K562 (cell line): ENCODE measurements at regions not wholly inside any gene's neighbourhood (a gene's known extent, or its start where the extent isn't known, plus 50 kb on each side); places are given as distances from the start of the nearest gene placed in this dataset.

Experiments
- BRCA1 ChIP-seq, 2 experiments: fragments of 450-650 bp in 1 of 2; sonication (generic) in 1 of 2; formaldehyde crosslinking in 1 of 2; IDR thresholded peaks; 2 replicates each; pipeline versions ENCODE4 v1.5.0 to v1.6.1; 2017 to 2020; ENCODE audit warnings: mild to moderate bottlenecking in 1 of 2, missing genetic modification reagents in 1 of 2
- CSDE1 ChIP-seq, 2 experiments: fragments of 450-650 bp; IDR thresholded peaks; 2 replicates each; pipeline ENCODE4 v1.6.1; 2016; ENCODE audit warnings: mild to moderate bottlenecking in 1 of 2
- HNRNPLL ChIP-seq: fragments of 200-400 bp; formaldehyde crosslinking; IDR thresholded peaks from 2 replicates; pipeline ENCODE4 v1.6.1; 2017; ENCODE audit warnings: low read length, low read depth, mild to moderate bottlenecking; ENCODE audit not compliant: poor library complexity, severe bottlenecking
- HSF4 ChIP-seq: fragments of 250-450 bp; sonication (Bioruptor Pico); IDR thresholded peaks from 2 replicates; pipeline ENCODE4 v2.1.2; 2022; ENCODE audit warnings: mild to moderate bottlenecking, moderate library complexity, borderline replicate concordance
- KLF1 ChIP-seq: fragments of 450-650 bp; IDR thresholded peaks from 2 replicates; pipeline ENCODE4 v1.6.1; 2016; ENCODE audit warnings: missing genetic modification characterization, missing compliant biosample characterization
- NCOR1 ChIP-seq: fragments of 450-650 bp; IDR thresholded peaks from 2 replicates; pipeline ENCODE4 v1.6.1; 2016; ENCODE audit warnings: mild to moderate bottlenecking, moderate library complexity
- NFE2L1 ChIP-seq: fragments of 450-650 bp; IDR thresholded peaks from 2 replicates; pipeline ENCODE4 v1.6.1; 2016; ENCODE audit warnings: missing genetic modification characterization, low read depth, mild to moderate bottlenecking, missing compliant biosample characterization, moderate library complexity, borderline replicate concordance
- TAF9B ChIP-seq: fragments of 450-650 bp; IDR thresholded peaks from 2 replicates; pipeline ENCODE4 v1.6.1; 2018; ENCODE audit warnings: mild to moderate bottlenecking; ENCODE audit not compliant: partially characterized antibody
- TCF3 ChIP-seq: sonication (generic); formaldehyde crosslinking; IDR thresholded peaks from 2 replicates; pipeline ENCODE4 v1.4.0; 2020; ENCODE audit warnings: mild to moderate bottlenecking, missing genetic modification reagents
- ZNF212 ChIP-seq: fragments of 450-650 bp; formaldehyde crosslinking; IDR thresholded peaks from 2 replicates; pipeline ENCODE4 v1.4.0; 2020; ENCODE audit warnings: mild to moderate bottlenecking
- ZNF431 ChIP-seq: sonication (generic); formaldehyde crosslinking; IDR thresholded peaks from 2 replicates; pipeline ENCODE4 v1.8.0; 2022; ENCODE audit warnings: mild to moderate bottlenecking, missing genetic modification reagents
- TF ChIP-seq, protein P1 (sequence below): fragments of 250-450 bp; sonication (Bioruptor Pico); IDR thresholded peaks from 2 replicates; pipeline ENCODE4 v1.4.0; 2020; ENCODE audit warnings: mild to moderate bottlenecking
- TF ChIP-seq, protein P2 (sequence below): fragments of 450-650 bp; formaldehyde crosslinking; IDR thresholded peaks from 2 replicates; pipeline ENCODE4 v1.4.0; 2020; ENCODE audit warnings: mild to moderate bottlenecking, moderate library complexity
- TF ChIP-seq, protein P3 (sequence below): IDR thresholded peaks from 2 replicates; pipeline ENCODE4 v1.6.1; 2014; ENCODE audit warnings: antibody characterized with exemption
- TF ChIP-seq, protein P4 (sequence below): fragments of 450-650 bp; IDR thresholded peaks from 2 replicates; pipeline ENCODE4 v1.7.0; 2016; ENCODE audit warnings: borderline replicate concordance
- TF ChIP-seq, protein P5 (sequence below): fragments of 250-450 bp; sonication (Bioruptor Pico); IDR thresholded peaks from 2 replicates; pipeline ENCODE4 v1.4.0; 2020; ENCODE audit warnings: borderline replicate concordance
- TF ChIP-seq, protein P6 (sequence below): fragments of 450-650 bp; IDR thresholded peaks from 2 replicates; pipeline ENCODE4 v1.6.1; 2017; ENCODE audit warnings: mild to moderate bottlenecking, moderate library complexity
- TF ChIP-seq, protein P7 (sequence below): sonication (generic); formaldehyde crosslinking; IDR thresholded peaks from 2 replicates; pipeline ENCODE4 v1.8.0; 2022; ENCODE audit warnings: mild to moderate bottlenecking, missing genetic modification reagents

DNA sequence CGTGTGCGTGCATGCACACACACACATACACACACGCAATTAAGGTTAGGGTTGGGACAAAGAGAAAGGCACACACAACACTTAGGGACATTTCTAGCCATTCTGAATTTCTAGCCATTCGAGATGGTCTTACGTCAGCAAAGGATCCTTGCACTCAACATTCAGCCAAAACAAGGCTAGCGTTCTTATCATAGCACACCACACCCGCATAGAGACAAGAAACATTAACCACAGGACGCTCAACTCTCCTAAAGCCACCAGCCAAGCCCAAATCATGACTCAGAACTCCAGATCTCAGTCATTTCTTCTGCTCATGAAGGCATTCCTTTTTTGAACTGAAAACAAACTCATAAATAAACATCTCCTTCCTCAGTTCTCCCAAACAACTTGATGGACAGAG is 106.8 kb downstream of the LMO4 start (continued):
- TF ChIP-seq NFE2L1 (no peak), TCF3 (CRISPR knock-in tag) (peak; percentile 95), CSDE1 (IDR thresholded peaks at IDR 0.05) (no peak), KLF1 (tag) (no peak), NCOR1 (peak; percentile 93), HNRNPLL (no peak), BRCA1 (IDR thresholded peaks at IDR 0.05) (no peak), BRCA1 (CRISPR knock-in tag; IDR thresholded peaks at IDR 0.05) (no peak), ZNF212 (CRISPR knock-in tag) (no peak), TAF9B (no peak), ZNF431 (CRISPR knock-in tag) (no peak), HSF4 (no peak)
- TF ChIP-seq, protein P1, sequence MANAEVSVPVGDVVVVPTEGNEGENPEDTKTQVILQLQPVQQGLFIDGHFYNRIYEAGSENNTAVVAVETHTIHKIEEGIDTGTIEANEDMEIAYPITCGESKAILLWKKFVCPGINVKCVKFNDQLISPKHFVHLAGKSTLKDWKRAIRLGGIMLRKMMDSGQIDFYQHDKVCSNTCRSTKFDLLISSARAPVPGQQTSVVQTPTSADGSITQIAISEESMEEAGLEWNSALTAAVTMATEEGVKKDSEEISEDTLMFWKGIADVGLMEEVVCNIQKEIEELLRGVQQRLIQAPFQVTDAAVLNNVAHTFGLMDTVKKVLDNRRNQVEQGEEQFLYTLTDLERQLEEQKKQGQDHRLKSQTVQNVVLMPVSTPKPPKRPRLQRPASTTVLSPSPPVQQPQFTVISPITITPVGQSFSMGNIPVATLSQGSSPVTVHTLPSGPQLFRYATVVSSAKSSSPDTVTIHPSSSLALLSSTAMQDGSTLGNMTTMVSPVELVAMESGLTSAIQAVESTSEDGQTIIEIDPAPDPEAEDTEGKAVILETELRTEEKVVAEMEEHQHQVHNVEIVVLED (CRISPR knock-in tag): no peak
- TF ChIP-seq, protein P2, sequence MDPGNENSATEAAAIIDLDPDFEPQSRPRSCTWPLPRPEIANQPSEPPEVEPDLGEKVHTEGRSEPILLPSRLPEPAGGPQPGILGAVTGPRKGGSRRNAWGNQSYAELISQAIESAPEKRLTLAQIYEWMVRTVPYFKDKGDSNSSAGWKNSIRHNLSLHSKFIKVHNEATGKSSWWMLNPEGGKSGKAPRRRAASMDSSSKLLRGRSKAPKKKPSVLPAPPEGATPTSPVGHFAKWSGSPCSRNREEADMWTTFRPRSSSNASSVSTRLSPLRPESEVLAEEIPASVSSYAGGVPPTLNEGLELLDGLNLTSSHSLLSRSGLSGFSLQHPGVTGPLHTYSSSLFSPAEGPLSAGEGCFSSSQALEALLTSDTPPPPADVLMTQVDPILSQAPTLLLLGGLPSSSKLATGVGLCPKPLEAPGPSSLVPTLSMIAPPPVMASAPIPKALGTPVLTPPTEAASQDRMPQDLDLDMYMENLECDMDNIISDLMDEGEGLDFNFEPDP (CRISPR knock-in tag): no peak
- TF ChIP-seq, protein P3, sequence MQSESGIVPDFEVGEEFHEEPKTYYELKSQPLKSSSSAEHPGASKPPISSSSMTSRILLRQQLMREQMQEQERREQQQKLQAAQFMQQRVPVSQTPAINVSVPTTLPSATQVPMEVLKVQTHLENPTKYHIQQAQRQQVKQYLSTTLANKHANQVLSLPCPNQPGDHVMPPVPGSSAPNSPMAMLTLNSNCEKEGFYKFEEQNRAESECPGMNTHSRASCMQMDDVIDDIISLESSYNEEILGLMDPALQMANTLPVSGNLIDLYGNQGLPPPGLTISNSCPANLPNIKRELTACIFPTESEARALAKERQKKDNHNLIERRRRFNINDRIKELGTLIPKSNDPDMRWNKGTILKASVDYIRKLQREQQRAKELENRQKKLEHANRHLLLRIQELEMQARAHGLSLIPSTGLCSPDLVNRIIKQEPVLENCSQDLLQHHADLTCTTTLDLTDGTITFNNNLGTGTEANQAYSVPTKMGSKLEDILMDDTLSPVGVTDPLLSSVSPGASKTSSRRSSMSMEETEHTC: no peak
- TF ChIP-seq, protein P4, sequence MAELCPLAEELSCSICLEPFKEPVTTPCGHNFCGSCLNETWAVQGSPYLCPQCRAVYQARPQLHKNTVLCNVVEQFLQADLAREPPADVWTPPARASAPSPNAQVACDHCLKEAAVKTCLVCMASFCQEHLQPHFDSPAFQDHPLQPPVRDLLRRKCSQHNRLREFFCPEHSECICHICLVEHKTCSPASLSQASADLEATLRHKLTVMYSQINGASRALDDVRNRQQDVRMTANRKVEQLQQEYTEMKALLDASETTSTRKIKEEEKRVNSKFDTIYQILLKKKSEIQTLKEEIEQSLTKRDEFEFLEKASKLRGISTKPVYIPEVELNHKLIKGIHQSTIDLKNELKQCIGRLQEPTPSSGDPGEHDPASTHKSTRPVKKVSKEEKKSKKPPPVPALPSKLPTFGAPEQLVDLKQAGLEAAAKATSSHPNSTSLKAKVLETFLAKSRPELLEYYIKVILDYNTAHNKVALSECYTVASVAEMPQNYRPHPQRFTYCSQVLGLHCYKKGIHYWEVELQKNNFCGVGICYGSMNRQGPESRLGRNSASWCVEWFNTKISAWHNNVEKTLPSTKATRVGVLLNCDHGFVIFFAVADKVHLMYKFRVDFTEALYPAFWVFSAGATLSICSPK: no peak
- TF ChIP-seq, protein P5, sequence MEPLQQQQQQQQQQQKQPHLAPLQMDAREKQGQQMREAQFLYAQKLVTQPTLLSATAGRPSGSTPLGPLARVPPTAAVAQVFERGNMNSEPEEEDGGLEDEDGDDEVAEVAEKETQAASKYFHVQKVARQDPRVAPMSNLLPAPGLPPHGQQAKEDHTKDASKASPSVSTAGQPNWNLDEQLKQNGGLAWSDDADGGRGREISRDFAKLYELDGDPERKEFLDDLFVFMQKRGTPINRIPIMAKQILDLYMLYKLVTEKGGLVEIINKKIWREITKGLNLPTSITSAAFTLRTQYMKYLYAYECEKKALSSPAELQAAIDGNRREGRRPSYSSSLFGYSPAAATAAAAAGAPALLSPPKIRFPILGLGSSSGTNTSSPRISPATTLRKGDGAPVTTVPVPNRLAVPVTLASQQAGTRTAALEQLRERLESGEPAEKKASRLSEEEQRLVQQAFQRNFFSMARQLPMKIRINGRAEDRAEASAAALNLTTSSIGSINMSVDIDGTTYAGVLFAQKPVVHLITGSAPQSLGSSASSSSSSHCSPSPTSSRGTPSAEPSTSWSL (CRISPR knock-in tag): no peak
- TF ChIP-seq, protein P6, sequence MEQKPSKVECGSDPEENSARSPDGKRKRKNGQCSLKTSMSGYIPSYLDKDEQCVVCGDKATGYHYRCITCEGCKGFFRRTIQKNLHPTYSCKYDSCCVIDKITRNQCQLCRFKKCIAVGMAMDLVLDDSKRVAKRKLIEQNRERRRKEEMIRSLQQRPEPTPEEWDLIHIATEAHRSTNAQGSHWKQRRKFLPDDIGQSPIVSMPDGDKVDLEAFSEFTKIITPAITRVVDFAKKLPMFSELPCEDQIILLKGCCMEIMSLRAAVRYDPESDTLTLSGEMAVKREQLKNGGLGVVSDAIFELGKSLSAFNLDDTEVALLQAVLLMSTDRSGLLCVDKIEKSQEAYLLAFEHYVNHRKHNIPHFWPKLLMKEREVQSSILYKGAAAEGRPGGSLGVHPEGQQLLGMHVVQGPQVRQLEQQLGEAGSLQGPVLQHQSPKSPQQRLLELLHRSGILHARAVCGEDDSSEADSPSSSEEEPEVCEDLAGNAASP: no peak
- TF ChIP-seq, protein P7, sequence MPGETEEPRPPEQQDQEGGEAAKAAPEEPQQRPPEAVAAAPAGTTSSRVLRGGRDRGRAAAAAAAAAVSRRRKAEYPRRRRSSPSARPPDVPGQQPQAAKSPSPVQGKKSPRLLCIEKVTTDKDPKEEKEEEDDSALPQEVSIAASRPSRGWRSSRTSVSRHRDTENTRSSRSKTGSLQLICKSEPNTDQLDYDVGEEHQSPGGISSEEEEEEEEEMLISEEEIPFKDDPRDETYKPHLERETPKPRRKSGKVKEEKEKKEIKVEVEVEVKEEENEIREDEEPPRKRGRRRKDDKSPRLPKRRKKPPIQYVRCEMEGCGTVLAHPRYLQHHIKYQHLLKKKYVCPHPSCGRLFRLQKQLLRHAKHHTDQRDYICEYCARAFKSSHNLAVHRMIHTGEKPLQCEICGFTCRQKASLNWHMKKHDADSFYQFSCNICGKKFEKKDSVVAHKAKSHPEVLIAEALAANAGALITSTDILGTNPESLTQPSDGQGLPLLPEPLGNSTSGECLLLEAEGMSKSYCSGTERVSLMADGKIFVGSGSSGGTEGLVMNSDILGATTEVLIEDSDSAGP: no peak
